ENCODE measurements at regions not wholly inside any gene's neighbourhood (a gene's known extent, or its start where the extent isn't known, plus 50 kb on each side); places are given as distances from the start of the nearest gene placed in this dataset.
"Not testable (repeated sequence)": the region's sequence is repeated elsewhere in the genome, so short reads cannot be mapped to it uniquely, and the experiment has no call there.

- Histone ChIP-seq H3K36me3 (no peaks in the 10 kb centered on the region), H3K4me3 (no peak overlapping the region), H3K4me1 (no peaks in the 10 kb centered on the region), H3K27me3 (no peaks in the 10 kb centered on the region), H3K27ac (no peak overlapping the region), H3K9me3 (no peaks in the 10 kb centered on the region)
- no peak for TF ChIP-seq CTCF (IDR thresholded peaks at IDR 0.05)
- DNase-seq, result no peak
- intact Hi-C loops (cut with DNase I; ENCODE audit: low total_unique reads), result no loop called here
These were observed 323.1 kb upstream of the DKK2 start for GRCh38 chr4:107359208-107359607.

GRCh38 chr4:107354304-107354703 is 318.2 kb upstream of the DKK2 start:
- H3K4me3 ChIP-seq; DNase-seq; H3K36me3 ChIP-seq; H3K27me3 ChIP-seq; H3K27ac ChIP-seq; intact Hi-C loops (cut with DNase I; ENCODE audit: low total_unique reads); H3K4me1 ChIP-seq; H3K9me3 ChIP-seq: not testable (repeated sequence)

GRCh38 chr4:107351196-107351595 is 315.1 kb upstream of the DKK2 start:
- intact Hi-C loops (cut with DNase I; ENCODE audit: low total_unique reads), result no loop called here
- Histone ChIP-seq H3K4me3 (no peak overlapping the region), H3K27me3 (no peaks in the 10 kb centered on the region), H3K4me1 (no peaks in the 10 kb centered on the region), H3K27ac (no peak overlapping the region), H3K9me3 (no peaks in the 10 kb centered on the region), H3K36me3 (no peaks in the 10 kb centered on the region)
- DNase-seq, result no peak
- TF ChIP-seq CTCF (IDR thresholded peaks at IDR 0.05), result no peak

- intact Hi-C loops (cut with DNase I; ENCODE audit: low total_unique reads), result no loop called here
- H3K36me3 ChIP-seq, result no peaks in the 10 kb centered on the region
- H3K4me3 ChIP-seq, result no peak overlapping the region
- no peak for TF ChIP-seq CTCF (IDR thresholded peaks at IDR 0.05)
- no peaks in the 10 kb centered on the region for H3K9me3 ChIP-seq
- peaks cover 0 to 9% (median 0%) of the 10 kb centered on the region in 4 donors for H3K4me1 ChIP-seq
- DNase-seq, result no peak
- no peak overlapping the region for H3K27ac ChIP-seq
- no peaks in the 10 kb centered on the region for H3K27me3 ChIP-seq
These were observed 313.6 kb upstream of the DKK2 start for GRCh38 chr4:107349732-107350131.

GRCh38 chr4:107349266-107349665 is 313.2 kb upstream of the DKK2 start:
- H3K9me3 ChIP-seq, result no peaks in the 10 kb centered on the region
- intact Hi-C loops (cut with DNase I; ENCODE audit: low total_unique reads), result no loop called here
- peaks cover 0 to 9% (median 0%) of the 10 kb centered on the region in 4 donors for H3K4me1 ChIP-seq
- no peaks in the 10 kb centered on the region for H3K27me3 ChIP-seq
- H3K4me3 ChIP-seq, result no peak overlapping the region
- H3K36me3 ChIP-seq, result no peaks in the 10 kb centered on the region
- DNase-seq, result no peak
- no peak overlapping the region for H3K27ac ChIP-seq
- no peak for TF ChIP-seq CTCF (IDR thresholded peaks at IDR 0.05)

GRCh38 chr4:107348188-107349050 is 312.3 kb upstream of the DKK2 start:
- no peaks in the 10 kb centered on the region for H3K9me3 ChIP-seq
- no peak overlapping the region for H3K27ac ChIP-seq
- no peaks in the 10 kb centered on the region for H3K36me3 ChIP-seq
- H3K4me3 ChIP-seq, result no peak overlapping the region
- no peak for TF ChIP-seq CTCF (IDR thresholded peaks at IDR 0.05)
- H3K27me3 ChIP-seq, result no peaks in the 10 kb centered on the region
- peaks cover 0 to 9% (median 0%) of the 10 kb centered on the region in 4 donors for H3K4me1 ChIP-seq
- DNase-seq, result no peak
- intact Hi-C loops (cut with DNase I; ENCODE audit: low total_unique reads), result no loop called here
